ENCODE measurements at regions not wholly inside any gene's neighbourhood (a gene's known extent, or its start where the extent isn't known, plus 50 kb on each side); places are given as distances from the start of the nearest gene placed in this dataset.

- Histone ChIP-seq H3K4me3 (replicated peaks in 1 of 3; ENCODE audit: insufficient read depth in 1 of 3, low read depth in 1 of 3, low read length in 3 of 3) (no peak overlapping the region), H4K20me1 (replicated peaks; ENCODE audit: control insufficient read depth, extremely low read depth, insufficient read depth, low read length) (no peaks in the 10 kb centered on the region), H3K79me2 (ENCODE audit: control insufficient read depth, insufficient read depth, low read length) (no peaks in the 10 kb centered on the region), H3K9ac (replicated peaks; ENCODE audit: extremely low read depth, insufficient read depth, low read length) (no peak overlapping the region), H3K36me3 (ENCODE audit: control insufficient read depth in 2 of 2, extremely low read depth in 1 of 2, insufficient read depth in 2 of 2, low read length in 2 of 2) (no peaks in the 10 kb centered on the region), H3K9me3 (replicated peaks; ENCODE audit: control insufficient read depth, insufficient read depth, low read length) (no peaks in the 10 kb centered on the region), H3K4me2 (ENCODE audit: insufficient read depth, low read length) (no peak overlapping the region), H3K9me1 (replicated peaks; ENCODE audit: control insufficient read depth, extremely low read depth, insufficient read depth, low read length) (no peaks in the 10 kb centered on the region), H3K27ac (ENCODE audit: insufficient read depth, low read depth, low read length) (no peak overlapping the region), H3K27me3 (ENCODE audit: control insufficient read depth in 2 of 2, insufficient read depth in 2 of 2, low read length in 2 of 2) (peaks cover 0 to 5% of the 10 kb centered on the region in 2 experiments), H2AFZ (ENCODE audit: low read depth, low read length) (no peak overlapping the region), H3K4me1 (ENCODE audit: control insufficient read depth, extremely low read depth, insufficient read depth, low read length) (no peaks in the 10 kb centered on the region)
- BruUV-seq (replicated peaks) = no TSS peak
- ChIA-PET POLR2A (no interaction called here), CTCF (no interaction called here)
- dilution Hi-C loops (cut with MboI; ENCODE audit: extremely low pct_ligation_motif_present, low sequenced_read_pairs) (no loop called here), intact Hi-C loops (cut with micrococcal nuclease) (no loop called here)
- FAIRE-seq = no peak
- no peak for DNase-seq (ENCODE audit: low read depth, low spot score)
- no peak for TF ChIP-seq EZH2 (IDR thresholded peaks at IDR 0.05; ENCODE audit: borderline replicate concordance, low read depth, low read length, severe bottlenecking)
- no peak for TF ChIP-seq POLR2A (IDR thresholded peaks at IDR 0.05; ENCODE audit: low read depth, low read length)
- TF ChIP-seq CTCF (IDR thresholded peaks at IDR 0.05; ENCODE audit: extremely low read depth in 1 of 2, insufficient read depth in 1 of 2, low read depth in 1 of 2, low read length in 2 of 2) = no peak
- TF ChIP-seq JUN (IDR thresholded peaks at IDR 0.05; ENCODE audit: borderline replicate concordance, insufficient read depth, insufficient read length, low read depth) = no peak
- no peak for TF ChIP-seq MAX (IDR thresholded peaks at IDR 0.05; ENCODE audit: insufficient read depth, insufficient read length)
- no peak for TF ChIP-seq MYC (IDR thresholded peaks at IDR 0.05; ENCODE audit: low read depth, low read length)
- TF ChIP-seq POLR2AphosphoS5 (IDR thresholded peaks at IDR 0.05; ENCODE audit: insufficient read depth, low read depth, low read length) = no peak
- no peak for TF ChIP-seq FOS (IDR thresholded peaks at IDR 0.05; ENCODE audit: borderline replicate concordance, insufficient read depth, low read length)
- no peak for TF ChIP-seq GATA2 (IDR thresholded peaks at IDR 0.05; ENCODE audit: insufficient read depth, insufficient read length, low read depth, low read length)
These were observed 128.6 kb upstream of the BACH2 start for GRCh38 chr6:90425161-90425641.

Data from endothelial cell of umbilical vein (primary cell).